ENCODE measurements at regions not wholly inside any gene's neighbourhood (a gene's known extent, or its start where the extent isn't known, plus 50 kb on each side); places are given as distances from the start of the nearest gene placed in this dataset.

DNA sequence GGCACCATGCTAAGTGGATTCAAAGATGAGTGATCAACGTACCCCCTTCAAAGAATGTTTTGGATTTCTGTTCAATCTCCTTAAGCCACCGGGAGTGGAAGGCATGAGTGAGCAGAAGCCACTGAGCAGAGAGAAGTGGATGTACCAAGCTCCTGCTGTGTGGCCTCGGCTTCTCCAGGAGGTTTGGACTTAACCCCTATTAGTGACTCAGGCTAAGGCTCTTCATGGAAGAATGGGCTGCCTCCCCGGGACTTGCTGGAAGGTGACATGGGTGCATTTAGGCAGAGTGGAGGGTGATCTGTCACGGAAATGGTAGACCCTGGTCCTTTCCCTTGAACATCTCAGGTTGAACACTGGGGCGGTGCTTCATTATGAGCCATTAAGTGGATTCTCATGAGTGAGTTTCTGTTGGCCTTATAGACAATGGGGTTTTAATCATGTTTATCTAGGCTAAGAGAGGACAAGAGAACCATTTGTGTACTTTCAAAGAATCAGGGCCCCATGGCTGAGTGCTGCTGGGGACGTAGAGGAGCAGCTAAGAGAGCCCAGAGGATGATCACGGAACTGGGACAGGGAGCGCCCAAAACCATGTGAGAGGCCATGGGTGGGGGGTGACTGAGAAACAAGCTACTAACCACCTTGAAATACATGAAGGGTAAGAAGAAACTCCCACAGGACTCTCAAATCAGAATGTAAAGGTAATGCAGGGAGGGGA, 62.2 kb downstream of the HES1 start:
- ATAC-seq (ENCODE audit: poor library complexity), result no peak
- H3K27ac Mint-ChIP-seq, result no peak overlapping the region
- H3K27me3 Mint-ChIP-seq, result peaks cover 30% of the 10 kb centered on the region

DNA sequence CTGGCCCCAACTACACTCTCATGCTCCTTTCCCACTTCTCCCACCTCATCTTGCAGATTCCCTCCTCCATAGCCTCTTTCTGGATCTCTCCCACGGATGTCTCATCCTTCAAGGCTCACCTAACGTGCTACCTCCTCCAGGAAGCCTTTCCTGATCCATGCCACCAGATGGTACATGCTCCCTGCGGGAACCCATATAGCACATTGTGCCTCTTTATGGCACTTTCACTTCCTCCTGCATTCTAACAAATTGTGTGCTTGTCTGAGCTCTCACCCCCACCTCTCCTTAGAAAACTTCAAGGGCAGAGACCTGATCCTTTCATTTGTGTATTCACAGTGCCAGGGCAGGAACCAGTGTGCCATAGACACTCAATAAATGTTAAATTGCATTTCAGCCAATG, 63.0 kb downstream of the HES1 start:
- H3K27me3 ChIP-seq (ENCODE audit: control insufficient read depth in 1 of 2, insufficient read depth in 2 of 2, low read length in 2 of 2), result peaks cover 13 to 22% of the 10 kb centered on the region in 2 experiments
- ChIA-PET POLR2A (no interaction called here), CTCF (no interaction called here)
- Mint-ChIP-seq H3K27me3 (peaks cover 36% of the 10 kb centered on the region), H3K27ac (no peak overlapping the region), H3K9me3 (no peaks in the 10 kb centered on the region), H3K4me1 (ENCODE audit: low read depth) (peaks cover 15% of the 10 kb centered on the region), H3K4me3 (no peak overlapping the region), H3K36me3 (ENCODE audit: low read depth) (no peaks in the 10 kb centered on the region)
- intact Hi-C loops (cut with DNase I, micrococcal nuclease), result no loop called here
- ATAC-seq (ENCODE audit: poor library complexity) (no peak), DNase-seq (no peak)
- peaks cover 15% of the 10 kb centered on the region for H3K4me1 ChIP-seq (ENCODE audit: insufficient read depth, low read length)
- TF ChIP-seq, protein P1, sequence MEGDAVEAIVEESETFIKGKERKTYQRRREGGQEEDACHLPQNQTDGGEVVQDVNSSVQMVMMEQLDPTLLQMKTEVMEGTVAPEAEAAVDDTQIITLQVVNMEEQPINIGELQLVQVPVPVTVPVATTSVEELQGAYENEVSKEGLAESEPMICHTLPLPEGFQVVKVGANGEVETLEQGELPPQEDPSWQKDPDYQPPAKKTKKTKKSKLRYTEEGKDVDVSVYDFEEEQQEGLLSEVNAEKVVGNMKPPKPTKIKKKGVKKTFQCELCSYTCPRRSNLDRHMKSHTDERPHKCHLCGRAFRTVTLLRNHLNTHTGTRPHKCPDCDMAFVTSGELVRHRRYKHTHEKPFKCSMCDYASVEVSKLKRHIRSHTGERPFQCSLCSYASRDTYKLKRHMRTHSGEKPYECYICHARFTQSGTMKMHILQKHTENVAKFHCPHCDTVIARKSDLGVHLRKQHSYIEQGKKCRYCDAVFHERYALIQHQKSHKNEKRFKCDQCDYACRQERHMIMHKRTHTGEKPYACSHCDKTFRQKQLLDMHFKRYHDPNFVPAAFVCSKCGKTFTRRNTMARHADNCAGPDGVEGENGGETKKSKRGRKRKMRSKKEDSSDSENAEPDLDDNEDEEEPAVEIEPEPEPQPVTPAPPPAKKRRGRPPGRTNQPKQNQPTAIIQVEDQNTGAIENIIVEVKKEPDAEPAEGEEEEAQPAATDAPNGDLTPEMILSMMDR (IDR thresholded peaks at IDR 0.05), result no peak
- no peak overlapping the region for H3K4me3 ChIP-seq (ENCODE audit: low read length)
- no peaks in the 10 kb centered on the region for H3K9me3 ChIP-seq (ENCODE audit: control insufficient read depth in 1 of 2, insufficient read depth in 1 of 2, low read length in 2 of 2)
- no peak overlapping the region for H3K27ac ChIP-seq (ENCODE audit: low read depth in 1 of 2, low read length in 2 of 2)
- no peaks in the 10 kb centered on the region for H3K36me3 ChIP-seq (ENCODE audit: insufficient read depth, low read length)

More for the DNA sequence above, 62.2 kb downstream of the HES1 start:
- Histone ChIP-seq H3K4me1 (ENCODE audit: insufficient read depth, low read length) (peaks cover 7% of the 10 kb centered on the region), H3K27ac (ENCODE audit: low read depth in 1 of 2, low read length in 2 of 2) (no peak overlapping the region), H3K36me3 (ENCODE audit: insufficient read depth, low read length) (no peaks in the 10 kb centered on the region), H3K4me3 (ENCODE audit: low read length) (no peak overlapping the region), H3K9me3 (ENCODE audit: control insufficient read depth in 1 of 2, insufficient read depth in 1 of 2, low read length in 2 of 2) (no peaks in the 10 kb centered on the region), H3K27me3 (ENCODE audit: control insufficient read depth in 1 of 2, insufficient read depth in 2 of 2, low read length in 2 of 2) (peaks cover 6 to 14% of the 10 kb centered on the region in 2 experiments)
- Mint-ChIP-seq H3K9me3 (no peaks in the 10 kb centered on the region), H3K36me3 (ENCODE audit: low read depth) (no peaks in the 10 kb centered on the region), H3K4me1 (ENCODE audit: low read depth) (peaks cover 8% of the 10 kb centered on the region), H3K4me3 (no peak overlapping the region)
- DNase-seq, result no peak
- POLR2A ChIA-PET, result no interaction called here
- CTCF ChIA-PET, result no interaction called here
- intact Hi-C loops (cut with DNase I, micrococcal nuclease), result no loop called here
- TF ChIP-seq, protein P1 (IDR thresholded peaks at IDR 0.05), result no peak

DNA sequence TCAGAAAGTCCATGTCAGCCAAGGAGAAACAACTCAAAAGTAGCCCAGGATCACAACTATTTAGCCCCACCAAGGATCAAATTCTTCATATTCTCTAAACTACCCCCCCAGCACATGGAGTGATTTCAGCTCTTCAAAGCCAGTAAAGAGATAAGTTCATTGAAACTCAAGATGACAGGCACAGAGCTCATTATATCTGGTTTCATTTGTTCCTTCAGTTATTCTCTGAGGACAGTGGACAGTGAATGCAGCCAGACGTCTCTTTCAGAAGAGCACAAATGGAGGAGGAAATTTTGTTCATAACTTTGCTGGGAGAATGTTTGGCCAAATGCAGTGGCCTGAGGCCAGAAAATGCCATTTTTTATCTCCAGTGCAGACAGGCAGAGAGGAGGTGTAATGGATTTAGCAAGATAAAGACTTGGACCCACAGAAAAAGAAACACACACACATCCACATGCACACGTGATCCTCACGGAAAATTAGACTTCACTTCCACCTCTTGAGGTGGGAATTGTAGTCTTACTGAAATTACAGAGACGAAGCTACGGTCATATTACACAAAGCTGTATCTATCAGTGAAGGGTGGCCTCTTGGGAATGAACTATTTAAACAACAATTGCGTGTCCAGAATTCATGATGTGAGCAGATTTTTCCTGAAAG, 64.6 kb downstream of the HES1 start:
- ATAC-seq (ENCODE audit: poor library complexity), result no peak
- H3K4me3 Mint-ChIP-seq, result no peak overlapping the region
- H3K27ac ChIP-seq (ENCODE audit: low read depth in 1 of 2, low read length in 2 of 2), result no peak overlapping the region
- DNase-seq, result no peak
- H3K4me1 ChIP-seq (ENCODE audit: insufficient read depth, low read length), result peaks cover 11% of the 10 kb centered on the region
- peaks cover 18% of the 10 kb centered on the region for H3K4me1 Mint-ChIP-seq (ENCODE audit: low read depth)
- H3K4me3 ChIP-seq (ENCODE audit: low read length), result no peak overlapping the region
- H3K27me3 ChIP-seq (ENCODE audit: control insufficient read depth in 1 of 2, insufficient read depth in 2 of 2, low read length in 2 of 2), result peaks cover 14 to 25% of the 10 kb centered on the region in 2 experiments
- H3K36me3 Mint-ChIP-seq (ENCODE audit: low read depth), result no peaks in the 10 kb centered on the region
- POLR2A ChIA-PET, result no interaction called here
- TF ChIP-seq, protein P1 (IDR thresholded peaks at IDR 0.05), result no peak
- no peaks in the 10 kb centered on the region for H3K36me3 ChIP-seq (ENCODE audit: insufficient read depth, low read length)
- no peak overlapping the region for H3K27ac Mint-ChIP-seq
- CTCF ChIA-PET, result no interaction called here
- H3K9me3 ChIP-seq (ENCODE audit: control insufficient read depth in 1 of 2, insufficient read depth in 1 of 2, low read length in 2 of 2), result no peaks in the 10 kb centered on the region
- H3K27me3 Mint-ChIP-seq, result peaks cover 47% of the 10 kb centered on the region
- no peaks in the 10 kb centered on the region for H3K9me3 Mint-ChIP-seq
- intact Hi-C loops (cut with DNase I, micrococcal nuclease), result no loop called here
